T-cell (primary cell): ENCODE measurements at regions not wholly inside any gene's neighbourhood (a gene's known extent, or its start where the extent isn't known, plus 50 kb on each side); places are given as distances from the start of the nearest gene placed in this dataset.
"Not testable (repeated sequence)": the region's sequence is repeated elsewhere in the genome, so short reads cannot be mapped to it uniquely, and the experiment has no call there.

Experiments
- ATAC-seq, 4 experiments: fragments of 200-7000 bp in 3 of 4; fragments of 150-1000 bp in 1 of 4; cut with Tn5 transposase; replicated peaks in 1 of 4; 1 replicate in 3 of 4; 2 replicates in 1 of 4; pipeline ENCODE4 v1.10.0; 2021; ENCODE audit warnings: moderate library complexity in 3 of 4, mild to moderate bottlenecking in 2 of 4, moderate number of reproducible peaks in 1 of 4
- CTCF ChIA-PET, 2 donors: fragments of 300-600 bp; sonication (Branson Sonifier 250); formaldehyde crosslinking; loops; one replicate each; lab custom pipeline; 2022; ENCODE audit warnings: antibody characterized with exemption in 2 of 2; lab: Charles Lee
- POLR2A ChIA-PET, 2 donors: fragments of 300-600 bp; sonication (Branson Sonifier 250); formaldehyde crosslinking; loops; one replicate each; lab custom pipeline; 2022; ENCODE audit warnings: antibody characterized with exemption in 2 of 2; lab: Charles Lee
- DNase-seq, 35 experiments: peaks; one replicate each; pipeline versions ENCODE4 v3.0.0 to v3.0.0-alpha.2; 2013 to 2023
- H3K27ac ChIP-seq: one replicate; pipeline ENCODE4 v1.5.1; 2013; ENCODE audit warnings: low read length
- H3K27me3 ChIP-seq, 2 experiments: replicated peaks in 1 of 2; 1 replicate in 1 of 2; 2 replicates in 1 of 2; pipeline versions ENCODE4 v1.6.1 to v1.7.0; 2013; ENCODE audit warnings: low read length in 1 of 2, mixed read lengths in 1 of 2; ENCODE audit not compliant: control insufficient read depth in 2 of 2, insufficient read depth in 2 of 2; ENCODE audit errors: extremely low read depth in 1 of 2
- H3K36me3 ChIP-seq, 2 donors: 1 replicate in 1 of 2; 2 replicates in 1 of 2; pipeline versions ENCODE4 v1.6.1 to v1.7.0; 2013; ENCODE audit warnings: low read length in 1 of 2; ENCODE audit not compliant: control insufficient read depth in 2 of 2, insufficient read depth in 1 of 2; ENCODE audit errors: extremely low read depth in 1 of 2
- H3K4me1 ChIP-seq, 2 experiments: 1 replicate in 1 of 2; 2 replicates in 1 of 2; pipeline versions ENCODE4 v1.6.1 to v1.7.0; 2013; ENCODE audit warnings: low read length in 2 of 2, mixed read lengths in 1 of 2; ENCODE audit not compliant: insufficient read depth in 2 of 2, control insufficient read depth in 1 of 2; ENCODE audit errors: extremely low read depth in 1 of 2
- H3K4me3 ChIP-seq, 2 donors: 1 replicate in 1 of 2; 2 replicates in 1 of 2; pipeline versions ENCODE4 v1.5.1 to v1.7.0; 2013; ENCODE audit warnings: mild to moderate bottlenecking in 2 of 2, low read length in 1 of 2, moderate library complexity in 1 of 2; ENCODE audit not compliant: control insufficient read depth in 1 of 2; ENCODE audit errors: extremely low read depth in 1 of 2
- H3K9me3 ChIP-seq: 2 replicates; pipeline ENCODE4 v1.7.0; 2013
- H3K27ac Mint-ChIP-seq, 2 donors: one replicate each; pipeline ENCODE4 v1.8.0; 2020 to 2021; ENCODE audit warnings: mild to moderate bottlenecking in 2 of 2, mixed read lengths in 2 of 2
- H3K27me3 Mint-ChIP-seq, 2 donors: one replicate each; pipeline ENCODE4 v1.8.0; 2021 to 2022; ENCODE audit warnings: mixed read lengths in 2 of 2
- H3K36me3 Mint-ChIP-seq: one replicate; pipeline ENCODE4 v1.8.0; 2021; ENCODE audit warnings: mixed read lengths
- H3K4me1 Mint-ChIP-seq, 3 donors: one replicate each; pipeline ENCODE4 v1.8.0; 2020 to 2022; ENCODE audit warnings: mixed read lengths in 3 of 3, mild to moderate bottlenecking in 1 of 3
- H3K4me3 Mint-ChIP-seq, 3 donors: one replicate each; pipeline ENCODE4 v1.8.0; 2020 to 2022; ENCODE audit warnings: mild to moderate bottlenecking in 3 of 3, mixed read lengths in 3 of 3, moderate library complexity in 3 of 3
- H3K9me3 Mint-ChIP-seq, 3 donors: one replicate each; pipeline ENCODE4 v1.8.0; 2020 to 2022; ENCODE audit warnings: mixed read lengths in 3 of 3
- WGBS: methylation state at CpG from one replicate; pipeline ENCODE4 v1.1.5; 2013; ENCODE audit warnings: missing lambda C conversion rate; ENCODE audit not compliant: insufficient coverage; 5-methylcytosine and 5-hydroxymethylcytosine counted together

GRCh38 chr10:30554440-30554825 is 75.1 kb downstream of the LYZL2 start:
- H3K9me3 Mint-ChIP-seq: no peaks in the 10 kb centered on the region

GRCh38 chr10:30553626-30554439 is 75.7 kb downstream of the LYZL2 start:
- Histone ChIP-seq H3K27me3 (no peaks in the 10 kb centered on the region), H3K4me1 (peaks cover 0 to 3% of the 10 kb centered on the region in 2 experiments), H3K9me3 (no peaks in the 10 kb centered on the region), H3K4me3 (no peak overlapping the region), H3K27ac (no peak overlapping the region), H3K36me3 (no peaks in the 10 kb centered on the region)
- POLR2A ChIA-PET: no interaction called here
- H3K9me3 Mint-ChIP-seq: no peaks in the 10 kb centered on the region
- H3K4me3 Mint-ChIP-seq: no peak overlapping the region
- H3K27ac Mint-ChIP-seq: no peak overlapping the region
- WGBS: 93% methylated on average over 10 of the region's 12 CpGs
- ATAC-seq (no peak), DNase-seq (no peak)
- H3K36me3 Mint-ChIP-seq: no peaks in the 10 kb centered on the region
- H3K4me1 Mint-ChIP-seq: peaks cover 0 to 10% (median 0%) of the 10 kb centered on the region in 3 donors
- CTCF ChIA-PET: interaction anchor here in 1 of 2 donors (1.2 kb wide), 1 partner anchor 9 kb away, joined by 3 read pairs; no protein-coding TSS in a partner anchor
- no peaks in the 10 kb centered on the region for H3K27me3 Mint-ChIP-seq

More at GRCh38 chr10:30554440-30554825, 75.1 kb downstream of the LYZL2 start:
- H3K27me3 ChIP-seq: no peaks in the 10 kb centered on the region
- H3K27ac Mint-ChIP-seq: no peak overlapping the region
- peaks cover 0 to 10% (median 0%) of the 10 kb centered on the region in 3 donors for H3K4me1 Mint-ChIP-seq
- H3K36me3 Mint-ChIP-seq: no peaks in the 10 kb centered on the region
- H3K27me3 Mint-ChIP-seq: no peaks in the 10 kb centered on the region
- DNase-seq (no peak), ATAC-seq (no peak)
- ChIA-PET POLR2A (interaction anchor here in 1 of 2 donors (0.6 kb wide), 1 partner anchor 225 kb away, joined by 3 read pairs; no protein-coding TSS in a partner anchor), CTCF (interaction anchor here in 1 of 2 donors (0.6 to 1.2 kb wide), 2 partner anchors 9 to 431 kb away, joined by 3 to 10 read pairs; no protein-coding TSS in a partner anchor)
- no peaks in the 10 kb centered on the region for H3K36me3 ChIP-seq
- 50% methylated on average over 1 of the region's 5 CpGs for WGBS
- H3K4me3 Mint-ChIP-seq: no peak overlapping the region
- H3K27ac ChIP-seq: no peak overlapping the region
- H3K4me3 ChIP-seq: no peak overlapping the region
- H3K9me3 ChIP-seq: no peaks in the 10 kb centered on the region
- peaks cover 0 to 3% of the 10 kb centered on the region in 2 experiments for H3K4me1 ChIP-seq

- Histone ChIP-seq H3K27me3 (no peaks in the 10 kb centered on the region), H3K27ac (no peak overlapping the region), H3K36me3 (no peaks in the 10 kb centered on the region), H3K4me1 (peaks cover 0 to 3% of the 10 kb centered on the region in 2 experiments), H3K4me3 (no peak overlapping the region), H3K9me3 (no peaks in the 10 kb centered on the region)
- no peaks in the 10 kb centered on the region for H3K36me3 Mint-ChIP-seq
- WGBS: 100% methylated on average over 4 of the region's 7 CpGs
- no peaks in the 10 kb centered on the region for H3K9me3 Mint-ChIP-seq
- no peaks in the 10 kb centered on the region for H3K27me3 Mint-ChIP-seq
- DNase-seq (no peak), ATAC-seq (no peak)
- H3K27ac Mint-ChIP-seq: no peak overlapping the region
- ChIA-PET CTCF (interaction anchor here (0.5 to 0.6 kb wide), 4 partner anchors 28 to 142 kb away, joined by 3 read pairs; no protein-coding TSS in a partner anchor), POLR2A (no interaction called here)
- no peak overlapping the region for H3K4me3 Mint-ChIP-seq
- H3K4me1 Mint-ChIP-seq: peaks cover 0 to 10% (median 0%) of the 10 kb centered on the region in 3 donors
Observed at GRCh38 chr10:30553018-30553625, 76.4 kb downstream of the LYZL2 start.

GRCh38 chr10:30550967-30551815 is 78.4 kb downstream of the LYZL2 start:
- H3K27me3 Mint-ChIP-seq: no peaks in the 10 kb centered on the region
- ATAC-seq (no peak), DNase-seq (peak in 1 of 35 experiments; percentile 9)
- Histone ChIP-seq H3K4me3 (no peak overlapping the region), H3K27me3 (peaks cover 0 to 2% of the 10 kb centered on the region in 2 experiments), H3K4me1 (peaks cover 0 to 3% of the 10 kb centered on the region in 2 experiments), H3K9me3 (no peaks in the 10 kb centered on the region), H3K27ac (no peak overlapping the region), H3K36me3 (no peaks in the 10 kb centered on the region)
- H3K9me3 Mint-ChIP-seq: no peaks in the 10 kb centered on the region
- no peak overlapping the region for H3K27ac Mint-ChIP-seq
- peaks cover 0 to 10% (median 0%) of the 10 kb centered on the region in 3 donors for H3K4me1 Mint-ChIP-seq
- 32% methylated on average over 4 of the region's 10 CpGs for WGBS
- CTCF ChIA-PET: no interaction called here
- no peak overlapping the region for H3K4me3 Mint-ChIP-seq
- POLR2A ChIA-PET: no interaction called here
- H3K36me3 Mint-ChIP-seq: no peaks in the 10 kb centered on the region

GRCh38 chr10:30549134-30549687 is 80.3 kb downstream of the LYZL2 start:
- H3K4me1 Mint-ChIP-seq, H3K27ac Mint-ChIP-seq, H3K4me1 ChIP-seq, H3K4me3 ChIP-seq, DNase-seq, H3K9me3 Mint-ChIP-seq, H3K27ac ChIP-seq, H3K27me3 Mint-ChIP-seq, ATAC-seq, H3K36me3 Mint-ChIP-seq, CTCF ChIA-PET, POLR2A ChIA-PET, H3K27me3 ChIP-seq, H3K36me3 ChIP-seq, H3K4me3 Mint-ChIP-seq, H3K9me3 ChIP-seq: not testable (repeated sequence)
- no CpG with 5 or more reads among the region's 6 CpGs for WGBS
